Lower leg skin (tissue), 4 donors: ENCODE measurements at regions not wholly inside any gene's neighbourhood (a gene's known extent, or its start where the extent isn't known, plus 50 kb on each side); places are given as distances from the start of the nearest gene placed in this dataset.
A peak's percentile ranks its signal among the peaks of the same experiment; 100 is the strongest.

Experiments
- DNase-seq, 2 donors: peaks; one replicate each; pipeline ENCODE4 v3.0.0-alpha.2; 2019; ENCODE audit warnings: low spot score in 2 of 2
- H3K4me3 ChIP-seq: fragments of 200-600 bp; sonication (generic); 2 replicates; pipeline ENCODE4 v1.5.1; 2017; ENCODE audit warnings: mild to moderate bottlenecking, low read depth; ENCODE audit not compliant: poor library complexity, severe bottlenecking
- POLR2A ChIP-seq, 2 donors: fragments of 450-650 bp; IDR thresholded peaks; one replicate each; pipeline ENCODE4 v1.6.1; 2016 to 2017; ENCODE audit warnings: antibody characterized with exemption in 2 of 2, mild to moderate bottlenecking in 1 of 2, moderate library complexity in 1 of 2
- WGBS, 2 donors: methylation state at CpG; one replicate each; pipeline ENCODE4 v1.1.5; 2018; 5-methylcytosine and 5-hydroxymethylcytosine counted together
- intact Hi-C: fragments of 100-400 bp; cut with DNase I; formaldehyde crosslinking; loops from one replicate; pipeline ENCODE4 v1.15.0; 2023; ENCODE audit warnings: low total_unique reads
- TF ChIP-seq, protein P1 (sequence below), 3 donors: fragments of 450-650 bp; IDR thresholded peaks; one replicate each; pipeline ENCODE4 v1.5.1; 2016; ENCODE audit warnings: antibody characterized with exemption in 3 of 3, mild to moderate bottlenecking in 3 of 3, moderate library complexity in 2 of 3

DNA sequence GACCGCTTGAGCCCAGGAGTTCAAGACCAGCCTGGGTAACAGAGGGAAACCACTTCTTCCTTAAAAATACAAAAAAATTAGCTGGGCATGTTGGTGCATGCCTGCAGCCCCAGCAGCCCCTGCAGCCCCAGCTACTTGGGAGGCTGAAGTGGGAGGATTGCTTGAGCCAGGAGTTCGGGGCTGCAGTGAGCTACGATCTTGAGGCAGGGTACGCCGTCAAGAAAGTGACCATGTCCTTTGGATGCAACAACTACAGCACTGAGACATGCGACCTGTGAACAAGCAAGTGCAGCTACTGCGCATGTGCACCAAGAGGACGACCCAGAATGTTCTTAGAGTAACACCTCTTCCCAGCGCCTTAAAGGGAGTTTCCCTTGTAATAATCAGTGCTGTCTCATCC lies 66.6 kb upstream of the ZNF479 start:
- TF ChIP-seq, protein P1, sequence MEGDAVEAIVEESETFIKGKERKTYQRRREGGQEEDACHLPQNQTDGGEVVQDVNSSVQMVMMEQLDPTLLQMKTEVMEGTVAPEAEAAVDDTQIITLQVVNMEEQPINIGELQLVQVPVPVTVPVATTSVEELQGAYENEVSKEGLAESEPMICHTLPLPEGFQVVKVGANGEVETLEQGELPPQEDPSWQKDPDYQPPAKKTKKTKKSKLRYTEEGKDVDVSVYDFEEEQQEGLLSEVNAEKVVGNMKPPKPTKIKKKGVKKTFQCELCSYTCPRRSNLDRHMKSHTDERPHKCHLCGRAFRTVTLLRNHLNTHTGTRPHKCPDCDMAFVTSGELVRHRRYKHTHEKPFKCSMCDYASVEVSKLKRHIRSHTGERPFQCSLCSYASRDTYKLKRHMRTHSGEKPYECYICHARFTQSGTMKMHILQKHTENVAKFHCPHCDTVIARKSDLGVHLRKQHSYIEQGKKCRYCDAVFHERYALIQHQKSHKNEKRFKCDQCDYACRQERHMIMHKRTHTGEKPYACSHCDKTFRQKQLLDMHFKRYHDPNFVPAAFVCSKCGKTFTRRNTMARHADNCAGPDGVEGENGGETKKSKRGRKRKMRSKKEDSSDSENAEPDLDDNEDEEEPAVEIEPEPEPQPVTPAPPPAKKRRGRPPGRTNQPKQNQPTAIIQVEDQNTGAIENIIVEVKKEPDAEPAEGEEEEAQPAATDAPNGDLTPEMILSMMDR (IDR thresholded peaks at IDR 0.05), result no peak
- intact Hi-C loops, result no loop called here
- WGBS, 2 donors, result 86 to 91% methylated on average over 9 of the region's 9 CpGs

DNA sequence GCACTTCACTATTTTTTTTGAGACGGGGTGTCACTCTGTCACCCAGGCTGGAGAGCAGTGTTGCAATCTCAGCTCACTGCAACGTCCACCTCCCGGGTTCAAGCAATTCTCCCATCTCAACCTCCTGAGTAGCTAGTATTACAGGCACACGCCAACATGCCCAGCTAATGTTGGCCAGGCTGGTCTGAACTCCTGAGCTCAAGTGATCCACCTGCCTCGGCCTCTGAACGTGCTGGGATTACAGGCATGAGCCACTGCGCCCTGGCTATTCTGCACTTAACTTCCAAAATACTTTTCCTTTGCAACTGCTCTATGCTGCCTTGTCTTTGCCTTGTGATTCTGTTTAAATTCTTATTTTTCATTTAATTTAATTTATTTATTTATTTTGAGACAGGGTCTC lies 67.0 kb upstream of the ZNF479 start:
- no peak overlapping the region for H3K4me3 ChIP-seq
- TF ChIP-seq, protein P1 (IDR thresholded peaks at IDR 0.05), result no peak
- no peak for TF ChIP-seq POLR2A (IDR thresholded peaks at IDR 0.05)
- DNase-seq, result peak in 1 of 2 donors; percentile 50
- WGBS, 2 donors, result 81 to 87% methylated on average over 7 of the region's 7 CpGs
- intact Hi-C loops, result no loop called here

More for the DNA sequence above, 66.6 kb upstream of the ZNF479 start:
- H3K4me3 ChIP-seq, result no peak overlapping the region
- DNase-seq, result peak in 1 of 2 donors; percentile 61

GRCh38 chr7:57201021-57201894 lies 69.0 kb upstream of the ZNF479 start:
- intact Hi-C loops, result loop anchor here (2.0 kb wide), 1 partner anchor 76 kb away; no protein-coding TSS in a partner anchor
- DNase-seq, result peak in 1 of 2 donors; percentile 66
- no peak overlapping the region for H3K4me3 ChIP-seq
- 88% methylated on average over 12 to 13 of the region's 14 CpGs for WGBS, 2 donors
- TF ChIP-seq, protein P1 (IDR thresholded peaks at IDR 0.05), result no peak
- TF ChIP-seq POLR2A (IDR thresholded peaks at IDR 0.05), result no peak

- peak in 1 of 2 donors; percentile 39 for DNase-seq
- WGBS, 2 donors, result 84 to 95% methylated on average over 7 of the region's 7 CpGs
- H3K4me3 ChIP-seq, result no peak overlapping the region
- intact Hi-C loops, result loop anchor here (2.0 kb wide), 1 partner anchor 75 kb away; no protein-coding TSS in a partner anchor
- TF ChIP-seq POLR2A (IDR thresholded peaks at IDR 0.05), result no peak
- TF ChIP-seq, protein P1 (IDR thresholded peaks at IDR 0.05), result no peak
Measured at GRCh38 chr7:57201895-57202210, 69.6 kb upstream of the ZNF479 start.

DNA sequence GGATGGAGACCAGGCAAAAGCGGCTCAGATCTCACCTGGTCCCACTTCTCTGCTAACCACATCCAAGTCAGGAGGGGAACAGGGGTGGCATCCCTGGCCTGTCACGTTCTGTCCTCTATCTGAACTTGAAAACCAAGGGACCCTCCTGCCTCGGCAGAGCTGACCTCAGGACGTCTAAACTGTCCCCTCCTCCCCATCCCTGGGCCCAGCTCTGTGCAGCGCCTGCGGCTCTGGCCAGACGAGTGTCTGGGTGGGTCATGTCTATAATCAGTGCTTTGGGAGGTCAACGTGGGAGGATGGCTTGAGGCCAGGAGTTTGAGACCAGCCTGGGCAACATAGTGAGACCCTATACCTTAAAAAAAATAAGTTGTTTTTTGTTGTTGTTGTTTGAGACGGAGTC lies 70.0 kb upstream of the ZNF479 start:
- H3K4me3 ChIP-seq, result no peak overlapping the region
- TF ChIP-seq, protein P1 (IDR thresholded peaks at IDR 0.05), result no peak
- TF ChIP-seq POLR2A (IDR thresholded peaks at IDR 0.05), result no peak
- peak in 1 of 2 donors; percentile 67 for DNase-seq
- WGBS, 2 donors, result 85 to 86% methylated on average over 9 of the region's 9 CpGs
- intact Hi-C loops, result no loop called here
